OCI-LY3 (cell line): ENCODE measurements at regions not wholly inside any gene's neighbourhood (a gene's known extent, or its start where the extent isn't known, plus 50 kb on each side); places are given as distances from the start of the nearest gene placed in this dataset.

ENCODE experiments used
- H2AFZ ChIP-seq: fragments of 200-600, 300-600 bp; shearing (Covaris generic); 2 replicates; pipeline ENCODE4 v1.6.0; 2014; ENCODE audit warnings: antibody characterized with exemption, low read depth, low read length
- H3K27ac ChIP-seq: fragments of 200-600, 300-600 bp; sonication (generic); 2 replicates; pipeline ENCODE4 v1.5.1; 2014; ENCODE audit warnings: mild to moderate bottlenecking, low read length, moderate library complexity, mixed read lengths
- H3K27me3 ChIP-seq: fragments of 200-600, 300-600 bp; sonication (generic); 2 replicates; pipeline ENCODE4 v1.6.1; 2014; ENCODE audit warnings: low read depth, low read length, mixed read lengths
- H3K36me3 ChIP-seq: fragments of 200-600, 300-600 bp; sonication (generic); replicated peaks from 2 replicates; pipeline ENCODE3; 2014; ENCODE audit warnings: low read depth, low read length, mixed read lengths
- H3K4me1 ChIP-seq: fragments of 300-600, 200-600 bp; sonication (generic); 2 replicates; pipeline ENCODE4 v1.6.1; 2014; ENCODE audit warnings: low read length, mixed read lengths
- H3K4me2 ChIP-seq: fragments of 200-600, 300-600 bp; sonication (generic); 2 replicates; pipeline ENCODE4 v1.6.1; 2014; ENCODE audit warnings: low read length, mixed read lengths
- H3K4me3 ChIP-seq: fragments of 300-600, 200-600 bp; sonication (generic); 2 replicates; pipeline ENCODE4 v1.5.1; 2014; ENCODE audit warnings: antibody characterized with exemption, mild to moderate bottlenecking, low read length, moderate library complexity
- H3K79me2 ChIP-seq: fragments of 300-600, 200-600 bp; shearing (Covaris generic); 2 replicates; pipeline ENCODE4 v1.6.1; 2014; ENCODE audit warnings: mild to moderate bottlenecking, low read length, mixed read lengths
- H3K9ac ChIP-seq: fragments of 300-600, 200-600 bp; shearing (Covaris generic); 2 replicates; pipeline ENCODE4 v1.6.0; 2014; ENCODE audit warnings: mild to moderate bottlenecking, low read length, moderate library complexity
- H3K9me3 ChIP-seq: fragments of 200-600, 300-600 bp; shearing (Covaris generic); 2 replicates; pipeline ENCODE4 v1.6.1; 2014; ENCODE audit warnings: low read length, mixed read lengths; ENCODE audit not compliant: insufficient read depth
- H4K20me1 ChIP-seq: fragments of 200-600, 300-600 bp; sonication (generic); 2 replicates; pipeline ENCODE4 v1.6.1; 2016; ENCODE audit warnings: low read length, mixed read lengths; ENCODE audit not compliant: insufficient read depth
- EZH2phosphoT487 ChIP-seq: fragments of 200-600 bp; shearing (Covaris generic); IDR thresholded peaks from 2 replicates; pipeline ENCODE4 v1.6.1; 2018; ENCODE audit warnings: antibody characterized with exemption, mixed run types, low read depth
- TF ChIP-seq, protein P1 (sequence below): fragments of 200-600, 300-600 bp; sonication (generic); IDR thresholded peaks from 2 replicates; pipeline ENCODE4 v1.5.1; 2014; ENCODE audit warnings: antibody characterized with exemption, low read length, low read depth

- 0 out of 2 replicates have a peak overlapping the region, but pooled peaks have one; percentile 61 for H2AFZ ChIP-seq
- peak overlapping the region; percentile 99 for H3K4me2 ChIP-seq
- H3K4me1 ChIP-seq: peaks cover 76% of the 10 kb centered on the region
These were observed 58.5 kb upstream of the CLINT1 start for GRCh38 chr5:157917491-157917890.

DNA sequence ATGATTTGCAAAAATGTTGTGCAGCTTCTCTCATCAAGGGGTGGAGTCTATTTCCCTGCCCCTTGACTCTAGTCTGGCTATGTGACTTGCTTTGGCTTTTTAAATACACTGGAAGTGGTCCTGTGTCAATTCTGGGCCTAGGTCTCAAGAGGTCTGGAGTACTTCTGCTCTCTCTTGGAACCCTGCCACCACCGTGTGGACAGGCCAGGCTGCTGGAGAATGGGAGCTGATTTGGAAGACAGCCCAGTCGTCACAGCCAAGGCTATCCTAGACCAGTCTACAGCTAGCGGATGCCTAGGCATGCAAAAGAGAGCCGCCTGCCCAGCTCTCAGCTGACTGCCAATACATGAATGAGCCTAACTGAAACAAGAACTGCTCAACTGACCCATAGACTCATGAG, 56.7 kb upstream of the CLINT1 start:
- TF ChIP-seq, protein P1, sequence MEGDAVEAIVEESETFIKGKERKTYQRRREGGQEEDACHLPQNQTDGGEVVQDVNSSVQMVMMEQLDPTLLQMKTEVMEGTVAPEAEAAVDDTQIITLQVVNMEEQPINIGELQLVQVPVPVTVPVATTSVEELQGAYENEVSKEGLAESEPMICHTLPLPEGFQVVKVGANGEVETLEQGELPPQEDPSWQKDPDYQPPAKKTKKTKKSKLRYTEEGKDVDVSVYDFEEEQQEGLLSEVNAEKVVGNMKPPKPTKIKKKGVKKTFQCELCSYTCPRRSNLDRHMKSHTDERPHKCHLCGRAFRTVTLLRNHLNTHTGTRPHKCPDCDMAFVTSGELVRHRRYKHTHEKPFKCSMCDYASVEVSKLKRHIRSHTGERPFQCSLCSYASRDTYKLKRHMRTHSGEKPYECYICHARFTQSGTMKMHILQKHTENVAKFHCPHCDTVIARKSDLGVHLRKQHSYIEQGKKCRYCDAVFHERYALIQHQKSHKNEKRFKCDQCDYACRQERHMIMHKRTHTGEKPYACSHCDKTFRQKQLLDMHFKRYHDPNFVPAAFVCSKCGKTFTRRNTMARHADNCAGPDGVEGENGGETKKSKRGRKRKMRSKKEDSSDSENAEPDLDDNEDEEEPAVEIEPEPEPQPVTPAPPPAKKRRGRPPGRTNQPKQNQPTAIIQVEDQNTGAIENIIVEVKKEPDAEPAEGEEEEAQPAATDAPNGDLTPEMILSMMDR: 0 out of 2 replicates have a peak, but pooled peaks have one; percentile 6
- no peak for TF ChIP-seq EZH2phosphoT487
- H3K4me1 ChIP-seq: peaks cover 86% of the 10 kb centered on the region
- H3K9me3 ChIP-seq: no peaks in the 10 kb centered on the region
- H3K79me2 ChIP-seq: no peaks in the 10 kb centered on the region
- no peaks in the 10 kb centered on the region for H3K27me3 ChIP-seq
- H3K4me3 ChIP-seq: no peak overlapping the region
- peak overlapping the region; percentile 87 for H2AFZ ChIP-seq
- no peaks in the 10 kb centered on the region for H3K36me3 ChIP-seq
- H3K4me2 ChIP-seq: peak overlapping the region; percentile 48
- H4K20me1 ChIP-seq: no peaks in the 10 kb centered on the region
- peak overlapping the region; percentile 29; the same call in 1 of the 2 replicates for H3K9ac ChIP-seq
- peak overlapping the region; percentile 52 for H3K27ac ChIP-seq

More at GRCh38 chr5:157917491-157917890, 58.5 kb upstream of the CLINT1 start:
- H3K27me3 ChIP-seq: no peaks in the 10 kb centered on the region
- no peak overlapping the region; the same call in 1 of the 2 replicates for H3K4me3 ChIP-seq
- TF ChIP-seq EZH2phosphoT487: no peak
- TF ChIP-seq, protein P1: no peak
- no peaks in the 10 kb centered on the region for H4K20me1 ChIP-seq
- H3K79me2 ChIP-seq: no peaks in the 10 kb centered on the region
- H3K9ac ChIP-seq: peak overlapping the region; percentile 47; the same call in 1 of the 2 replicates
- no peaks in the 10 kb centered on the region for H3K36me3 ChIP-seq
- no peaks in the 10 kb centered on the region for H3K9me3 ChIP-seq
- H3K27ac ChIP-seq: peak overlapping the region; percentile 43; the same call in 1 of the 2 replicates

DNA sequence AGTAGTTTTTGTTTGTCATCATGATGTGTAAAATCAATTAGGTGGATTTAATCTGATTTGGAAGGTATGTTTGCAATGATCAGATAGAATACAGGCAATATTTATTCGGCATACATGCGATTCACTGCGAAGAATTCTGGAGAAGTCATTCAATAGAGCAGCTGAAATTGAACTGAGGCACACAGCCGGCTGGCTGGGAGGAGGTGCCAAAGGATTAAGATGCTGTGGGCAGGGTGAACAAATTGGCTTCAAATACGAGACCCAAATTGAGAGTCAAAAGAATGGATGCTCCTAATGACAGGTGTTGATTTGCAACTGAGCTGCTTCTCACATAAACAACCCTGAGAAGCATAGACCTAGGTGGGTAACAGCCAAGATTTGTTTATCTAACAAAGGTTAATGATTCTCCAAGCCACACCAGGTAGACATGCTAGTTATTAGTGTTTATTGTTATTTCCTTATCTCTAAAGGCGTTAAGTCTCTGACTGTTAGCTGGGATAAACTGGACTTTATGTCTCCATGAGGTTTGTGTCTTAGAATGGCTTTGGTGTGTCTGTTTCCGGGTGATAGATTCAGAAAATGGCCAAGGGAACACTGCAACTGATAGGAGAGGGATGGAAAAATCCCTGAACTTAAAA, 55.3 kb upstream of the CLINT1 start:
- H3K27me3 ChIP-seq: no peaks in the 10 kb centered on the region
- no peaks in the 10 kb centered on the region for H4K20me1 ChIP-seq
- H3K4me3 ChIP-seq: no peak overlapping the region
- no peak for TF ChIP-seq EZH2phosphoT487
- TF ChIP-seq, protein P1: no peak
- H3K9me3 ChIP-seq: no peaks in the 10 kb centered on the region
- no peak overlapping the region for H3K4me2 ChIP-seq
- no peak overlapping the region; the same call in 1 of the 2 replicates for H3K9ac ChIP-seq
- H3K4me1 ChIP-seq: peaks cover 73% of the 10 kb centered on the region
- H3K36me3 ChIP-seq: no peaks in the 10 kb centered on the region
- H2AFZ ChIP-seq: no peak overlapping the region
- H3K27ac ChIP-seq: no peak overlapping the region
- H3K79me2 ChIP-seq: no peaks in the 10 kb centered on the region

DNA sequence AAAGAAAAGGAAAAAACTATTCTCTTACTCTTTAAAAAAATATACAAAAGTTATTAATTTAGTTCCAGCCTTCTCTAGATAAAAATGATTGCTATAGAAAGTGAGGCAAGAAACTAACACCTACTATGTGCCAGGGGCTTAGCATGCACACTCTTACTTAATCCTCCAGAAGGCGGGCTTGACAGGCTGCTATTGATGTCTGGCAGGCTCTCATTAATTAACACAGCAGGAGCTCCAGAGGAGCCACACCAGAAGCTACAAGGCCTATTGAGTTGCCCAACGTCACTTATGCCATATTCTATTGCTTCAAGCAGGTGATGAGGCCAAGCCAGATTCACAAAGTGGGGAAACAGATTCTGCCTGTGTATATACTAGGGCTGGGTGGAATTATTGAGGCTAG, 54.6 kb upstream of the CLINT1 start:
- no peaks in the 10 kb centered on the region for H4K20me1 ChIP-seq
- peak overlapping the region; percentile 63 for H3K4me2 ChIP-seq
- TF ChIP-seq, protein P1: no peak
- no peak for TF ChIP-seq EZH2phosphoT487
- H3K9ac ChIP-seq: peak overlapping the region; percentile 66; the same call in 1 of the 2 replicates
- no peak overlapping the region for H2AFZ ChIP-seq
- no peaks in the 10 kb centered on the region for H3K79me2 ChIP-seq
- H3K27me3 ChIP-seq: no peaks in the 10 kb centered on the region
- peaks cover 66% of the 10 kb centered on the region for H3K4me1 ChIP-seq
- no peaks in the 10 kb centered on the region for H3K36me3 ChIP-seq
- peak overlapping the region; percentile 73 for H3K27ac ChIP-seq
- no peaks in the 10 kb centered on the region for H3K9me3 ChIP-seq
- no peak overlapping the region for H3K4me3 ChIP-seq
